GM12878 (cell line): ENCODE measurements at regions not wholly inside any gene's neighbourhood (a gene's known extent, or its start where the extent isn't known, plus 50 kb on each side); places are given as distances from the start of the nearest gene placed in this dataset.

Experiments used
- CEBPB ChIP-seq, 2 experiments: fragments of 150-350 bp in 1 of 2; IDR thresholded peaks; 2 replicates each; pipeline ENCODE4 v1.6.1; 2012 to 2014; ENCODE audit warnings: low read depth in 2 of 2, low read length in 2 of 2, borderline replicate concordance in 1 of 2, inconsistent platforms in 1 of 2
- EGR1 ChIP-seq, 2 experiments: IDR thresholded peaks; 1 replicate in 1 of 2; 2 replicates in 1 of 2; pipeline ENCODE4 v1.6.1; 2011 to 2012; ENCODE audit warnings: low read depth in 2 of 2, low read length in 2 of 2, borderline replicate concordance in 1 of 2, mild to moderate bottlenecking in 1 of 2, moderate library complexity in 1 of 2
- YY1 ChIP-seq: IDR thresholded peaks from 2 replicates; pipeline ENCODE4 v1.6.1; 2011; ENCODE audit warnings: low read depth, mild to moderate bottlenecking, low read length
- TF ChIP-seq, protein P1 (sequence below), 3 experiments: IDR thresholded peaks in 2 of 3; conservative IDR thresholded peaks in 1 of 3; 2 replicates each; pipeline ENCODE4 v1.5.1; 2011; ENCODE audit warnings: low read depth in 3 of 3, low read length in 3 of 3, mild to moderate bottlenecking in 3 of 3, control low read depth in 2 of 3, moderate library complexity in 2 of 3, inconsistent platforms in 1 of 3, mixed read lengths in 1 of 3; ENCODE audit not compliant: control insufficient read depth in 2 of 3, insufficient read depth in 1 of 3; ENCODE audit errors: extremely low read depth in 1 of 3
- TF ChIP-seq, protein P2 (sequence below): fragments of 450-650 bp; formaldehyde crosslinking; IDR thresholded peaks from 2 replicates; pipeline ENCODE4 v1.5.0; 2022; ENCODE audit warnings: mild to moderate bottlenecking, missing genetic modification characterization

DNA sequence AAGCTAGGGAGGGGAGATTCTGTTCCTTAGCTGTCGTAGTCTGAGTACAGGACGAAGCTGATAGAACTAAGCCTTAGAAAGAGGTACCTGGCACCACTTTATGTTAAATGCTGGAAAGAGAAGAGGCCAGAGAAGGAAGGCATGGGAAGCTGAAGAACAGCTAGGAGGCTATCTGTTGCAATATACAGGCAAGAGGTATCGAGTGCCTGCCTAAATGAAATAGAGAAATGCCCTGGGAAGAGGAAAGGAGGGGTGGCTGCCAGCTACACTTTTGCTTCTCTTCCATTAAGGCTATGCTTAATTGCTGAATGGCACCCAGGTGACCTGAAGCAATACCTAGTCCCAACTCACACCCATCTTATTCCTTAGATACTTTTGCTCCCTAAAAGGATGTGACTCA, 380.4 kb upstream of the FGF13 start:
- TF ChIP-seq CEBPB (IDR thresholded peaks at IDR 0.05; ENCODE audit: borderline replicate concordance in 1 of 2, low read depth in 2 of 2, low read length in 2 of 2) (no peak), EGR1 (IDR thresholded peaks at IDR 0.05; ENCODE audit: borderline replicate concordance in 1 of 2, low read depth in 2 of 2, low read length in 2 of 2) (no peak), YY1 (no peak)
- TF ChIP-seq, protein P1, sequence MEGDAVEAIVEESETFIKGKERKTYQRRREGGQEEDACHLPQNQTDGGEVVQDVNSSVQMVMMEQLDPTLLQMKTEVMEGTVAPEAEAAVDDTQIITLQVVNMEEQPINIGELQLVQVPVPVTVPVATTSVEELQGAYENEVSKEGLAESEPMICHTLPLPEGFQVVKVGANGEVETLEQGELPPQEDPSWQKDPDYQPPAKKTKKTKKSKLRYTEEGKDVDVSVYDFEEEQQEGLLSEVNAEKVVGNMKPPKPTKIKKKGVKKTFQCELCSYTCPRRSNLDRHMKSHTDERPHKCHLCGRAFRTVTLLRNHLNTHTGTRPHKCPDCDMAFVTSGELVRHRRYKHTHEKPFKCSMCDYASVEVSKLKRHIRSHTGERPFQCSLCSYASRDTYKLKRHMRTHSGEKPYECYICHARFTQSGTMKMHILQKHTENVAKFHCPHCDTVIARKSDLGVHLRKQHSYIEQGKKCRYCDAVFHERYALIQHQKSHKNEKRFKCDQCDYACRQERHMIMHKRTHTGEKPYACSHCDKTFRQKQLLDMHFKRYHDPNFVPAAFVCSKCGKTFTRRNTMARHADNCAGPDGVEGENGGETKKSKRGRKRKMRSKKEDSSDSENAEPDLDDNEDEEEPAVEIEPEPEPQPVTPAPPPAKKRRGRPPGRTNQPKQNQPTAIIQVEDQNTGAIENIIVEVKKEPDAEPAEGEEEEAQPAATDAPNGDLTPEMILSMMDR (IDR thresholded peaks at IDR 0.05 in 2 of 3, conservative IDR thresholded peaks at IDR 0.05 in 1 of 3; ENCODE audit: control insufficient read depth in 2 of 3, extremely low read depth in 1 of 3, insufficient read depth in 1 of 3, low read depth in 3 of 3, low read length in 3 of 3), result no peak
- TF ChIP-seq, protein P2, sequence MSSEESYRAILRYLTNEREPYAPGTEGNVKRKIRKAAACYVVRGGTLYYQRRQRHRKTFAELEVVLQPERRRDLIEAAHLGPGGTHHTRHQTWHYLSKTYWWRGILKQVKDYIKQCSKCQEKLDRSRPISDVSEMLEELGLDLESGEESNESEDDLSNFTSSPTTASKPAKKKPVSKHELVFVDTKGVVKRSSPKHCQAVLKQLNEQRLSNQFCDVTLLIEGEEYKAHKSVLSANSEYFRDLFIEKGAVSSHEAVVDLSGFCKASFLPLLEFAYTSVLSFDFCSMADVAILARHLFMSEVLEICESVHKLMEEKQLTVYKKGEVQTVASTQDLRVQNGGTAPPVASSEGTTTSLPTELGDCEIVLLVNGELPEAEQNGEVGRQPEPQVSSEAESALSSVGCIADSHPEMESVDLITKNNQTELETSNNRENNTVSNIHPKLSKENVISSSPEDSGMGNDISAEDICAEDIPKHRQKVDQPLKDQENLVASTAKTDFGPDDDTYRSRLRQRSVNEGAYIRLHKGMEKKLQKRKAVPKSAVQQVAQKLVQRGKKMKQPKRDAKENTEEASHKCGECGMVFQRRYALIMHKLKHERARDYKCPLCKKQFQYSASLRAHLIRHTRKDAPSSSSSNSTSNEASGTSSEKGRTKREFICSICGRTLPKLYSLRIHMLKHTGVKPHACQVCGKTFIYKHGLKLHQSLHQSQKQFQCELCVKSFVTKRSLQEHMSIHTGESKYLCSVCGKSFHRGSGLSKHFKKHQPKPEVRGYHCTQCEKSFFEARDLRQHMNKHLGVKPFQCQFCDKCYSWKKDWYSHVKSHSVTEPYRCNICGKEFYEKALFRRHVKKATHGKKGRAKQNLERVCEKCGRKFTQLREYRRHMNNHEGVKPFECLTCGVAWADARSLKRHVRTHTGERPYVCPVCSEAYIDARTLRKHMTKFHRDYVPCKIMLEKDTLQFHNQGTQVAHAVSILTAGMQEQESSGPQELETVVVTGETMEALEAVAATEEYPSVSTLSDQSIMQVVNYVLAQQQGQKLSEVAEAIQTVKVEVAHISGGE (CRISPR knock-in tag), result no peak
